ENCODE measurements at regions not wholly inside any gene's neighbourhood (a gene's known extent, or its start where the extent isn't known, plus 50 kb on each side); places are given as distances from the start of the nearest gene placed in this dataset.

DNA sequence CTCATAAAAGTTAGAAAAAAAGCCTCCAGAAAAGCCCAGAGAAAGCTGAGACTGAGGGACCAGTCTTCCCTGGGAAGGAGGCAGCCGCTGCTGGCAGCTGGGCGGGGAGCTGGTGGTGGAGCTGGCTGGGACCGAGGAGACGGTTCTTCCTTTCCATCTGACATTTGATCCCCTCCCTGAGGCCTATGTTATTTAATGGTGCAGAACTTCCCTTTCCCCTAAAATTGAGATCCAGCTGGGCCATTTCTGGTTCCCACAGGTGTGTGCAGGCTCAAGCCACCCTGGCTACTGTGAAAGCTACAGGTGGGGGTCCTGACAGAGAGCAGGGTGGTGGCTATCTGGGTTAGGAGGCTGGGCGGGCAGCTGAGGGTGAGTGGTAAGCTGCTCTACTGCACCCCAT, 81.5 kb upstream of the FZD7 start:
- H3K9me3 ChIP-seq, result no peaks in the 10 kb centered on the region
- DNase-seq (ENCODE audit: low spot score), result no peak
- H3K27ac ChIP-seq, result no peak overlapping the region
- no peaks in the 10 kb centered on the region for H3K4me1 ChIP-seq (replicated peaks)
- intact Hi-C loops (cut with DNase I), result no loop called here
- TF ChIP-seq, protein P1, sequence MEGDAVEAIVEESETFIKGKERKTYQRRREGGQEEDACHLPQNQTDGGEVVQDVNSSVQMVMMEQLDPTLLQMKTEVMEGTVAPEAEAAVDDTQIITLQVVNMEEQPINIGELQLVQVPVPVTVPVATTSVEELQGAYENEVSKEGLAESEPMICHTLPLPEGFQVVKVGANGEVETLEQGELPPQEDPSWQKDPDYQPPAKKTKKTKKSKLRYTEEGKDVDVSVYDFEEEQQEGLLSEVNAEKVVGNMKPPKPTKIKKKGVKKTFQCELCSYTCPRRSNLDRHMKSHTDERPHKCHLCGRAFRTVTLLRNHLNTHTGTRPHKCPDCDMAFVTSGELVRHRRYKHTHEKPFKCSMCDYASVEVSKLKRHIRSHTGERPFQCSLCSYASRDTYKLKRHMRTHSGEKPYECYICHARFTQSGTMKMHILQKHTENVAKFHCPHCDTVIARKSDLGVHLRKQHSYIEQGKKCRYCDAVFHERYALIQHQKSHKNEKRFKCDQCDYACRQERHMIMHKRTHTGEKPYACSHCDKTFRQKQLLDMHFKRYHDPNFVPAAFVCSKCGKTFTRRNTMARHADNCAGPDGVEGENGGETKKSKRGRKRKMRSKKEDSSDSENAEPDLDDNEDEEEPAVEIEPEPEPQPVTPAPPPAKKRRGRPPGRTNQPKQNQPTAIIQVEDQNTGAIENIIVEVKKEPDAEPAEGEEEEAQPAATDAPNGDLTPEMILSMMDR (IDR thresholded peaks at IDR 0.05), result no peak
- no peak for TF ChIP-seq POLR2A (IDR thresholded peaks at IDR 0.05)
- no peak for TF ChIP-seq POLR2AphosphoS5 (IDR thresholded peaks at IDR 0.05)
- 50% methylated on average over 5 of the region's 5 CpGs for WGBS
- no peak overlapping the region for H3K4me3 ChIP-seq
- no peaks in the 10 kb centered on the region for H3K36me3 ChIP-seq
- H3K27me3 ChIP-seq (replicated peaks; ENCODE audit: insufficient read depth), result no peaks in the 10 kb centered on the region

- TF ChIP-seq POLR2A (IDR thresholded peaks at IDR 0.05) (no peak), POLR2AphosphoS5 (IDR thresholded peaks at IDR 0.05) (no peak)
- TF ChIP-seq, protein P1 (IDR thresholded peaks at IDR 0.05), result no peak
- H3K4me3 ChIP-seq, result no peak overlapping the region
- DNase-seq (ENCODE audit: low spot score), result no peak
- H3K27ac ChIP-seq, result no peak overlapping the region
- no peaks in the 10 kb centered on the region for H3K9me3 ChIP-seq
- 89% methylated on average over 4 of the region's 4 CpGs for WGBS
- H3K36me3 ChIP-seq, result no peaks in the 10 kb centered on the region
- H3K4me1 ChIP-seq (replicated peaks), result no peaks in the 10 kb centered on the region
- H3K27me3 ChIP-seq (replicated peaks; ENCODE audit: insufficient read depth), result no peaks in the 10 kb centered on the region
- intact Hi-C loops (cut with DNase I), result no loop called here
Observed at GRCh38 chr2:201953396-201953795, 80.3 kb upstream of the FZD7 start.

DNA sequence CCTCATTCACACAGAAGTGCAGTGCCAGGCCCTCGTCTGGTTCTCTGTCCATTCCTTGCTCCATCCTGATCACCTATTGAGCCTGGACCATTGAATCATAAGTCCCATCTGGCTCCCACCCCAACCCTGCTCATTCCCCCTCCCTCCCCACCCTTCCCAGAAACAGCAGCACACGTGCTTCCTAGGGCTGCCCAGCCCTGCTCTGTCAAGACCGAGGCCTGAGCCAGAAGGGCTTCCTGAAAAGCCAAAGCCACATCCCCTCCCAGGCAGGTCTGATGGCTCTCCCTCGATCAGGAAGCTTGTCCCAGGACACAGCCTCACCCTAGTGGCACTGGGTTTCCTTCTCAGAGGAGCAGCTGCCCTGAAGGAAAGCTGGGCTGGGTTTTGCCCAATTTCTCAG, 79.8 kb upstream of the FZD7 start:
- Histone ChIP-seq H3K27me3 (replicated peaks; ENCODE audit: insufficient read depth) (no peaks in the 10 kb centered on the region), H3K4me3 (no peak overlapping the region), H3K9me3 (no peaks in the 10 kb centered on the region), H3K4me1 (replicated peaks) (no peaks in the 10 kb centered on the region), H3K36me3 (no peaks in the 10 kb centered on the region), H3K27ac (no peak overlapping the region)
- TF ChIP-seq POLR2A (IDR thresholded peaks at IDR 0.05) (no peak), POLR2AphosphoS5 (IDR thresholded peaks at IDR 0.05) (no peak)
- TF ChIP-seq, protein P1 (IDR thresholded peaks at IDR 0.05), result no peak
- WGBS, result 75% methylated on average over 4 of the region's 4 CpGs
- intact Hi-C loops (cut with DNase I), result no loop called here
- DNase-seq (ENCODE audit: low spot score), result no peak

GRCh38 chr2:201955231-201955630, 78.4 kb upstream of the FZD7 start:
- no peak overlapping the region for H3K4me3 ChIP-seq
- no peaks in the 10 kb centered on the region for H3K27me3 ChIP-seq (replicated peaks; ENCODE audit: insufficient read depth)
- intact Hi-C loops (cut with DNase I), result no loop called here
- H3K27ac ChIP-seq, result no peak overlapping the region
- DNase-seq (ENCODE audit: low spot score), result no peak
- H3K36me3 ChIP-seq, result no peaks in the 10 kb centered on the region
- TF ChIP-seq POLR2AphosphoS5 (IDR thresholded peaks at IDR 0.05) (no peak), POLR2A (IDR thresholded peaks at IDR 0.05) (no peak)
- TF ChIP-seq, protein P1 (IDR thresholded peaks at IDR 0.05), result no peak
- H3K9me3 ChIP-seq, result no peaks in the 10 kb centered on the region
- WGBS, result 80% methylated on average over 5 of the region's 5 CpGs
- no peaks in the 10 kb centered on the region for H3K4me1 ChIP-seq (replicated peaks)

GRCh38 chr2:201955702-201956141, 77.9 kb upstream of the FZD7 start:
- Histone ChIP-seq H3K36me3 (no peaks in the 10 kb centered on the region), H3K4me1 (replicated peaks) (no peaks in the 10 kb centered on the region), H3K9me3 (no peaks in the 10 kb centered on the region), H3K27ac (no peak overlapping the region), H3K4me3 (no peak overlapping the region), H3K27me3 (replicated peaks; ENCODE audit: insufficient read depth) (no peaks in the 10 kb centered on the region)
- no peak for DNase-seq (ENCODE audit: low spot score)
- whole genome bisulfite sequencing, result 48% methylated on average over 4 of the region's 4 CpGs
- intact Hi-C loops (cut with DNase I), result no loop called here
- TF ChIP-seq, protein P1 (IDR thresholded peaks at IDR 0.05), result no peak
- TF ChIP-seq POLR2A (IDR thresholded peaks at IDR 0.05) (no peak), POLR2AphosphoS5 (IDR thresholded peaks at IDR 0.05) (no peak)
